PC-3 (cell line): ENCODE measurements at regions not wholly inside any gene's neighbourhood (a gene's known extent, or its start where the extent isn't known, plus 50 kb on each side); places are given as distances from the start of the nearest gene placed in this dataset.

Experiments used
- ATAC-seq: fragments of 200-7000 bp; cut with Tn5 transposase; 2 replicates; pipeline ENCODE4 v1.9.1; 2020; ENCODE audit warnings: mild to moderate bottlenecking, moderate library complexity
- BruUV-seq: library from RNA; stranded (reverse); fragments of 400-500 nt; replicated peaks from 2 replicates; lab custom pipeline; 2021; lab: Mats Ljungman, UMichigan
- CTCF ChIA-PET: fragments of 300-600 bp; sonication (Branson Sonifier 250); formaldehyde crosslinking; loops from one replicate; lab custom pipeline; 2022; ENCODE audit warnings: antibody characterized with exemption; lab: Charles Lee
- POLR2A ChIA-PET: fragments of 300-600 bp; sonication (Branson Sonifier 250); formaldehyde crosslinking; loops from one replicate; lab custom pipeline; 2022; ENCODE audit warnings: antibody characterized with exemption; ENCODE audit not compliant: unreplicated experiment; lab: Charles Lee
- DNase-seq: peaks from one replicate; pipeline ENCODE4 v3.0.0-alpha.2; 2015
- H2AFZ ChIP-seq: fragments of 300-600 bp; sonication (generic); 2 replicates; pipeline ENCODE4 v1.6.0; 2016; ENCODE audit warnings: antibody characterized with exemption, low read length
- H3F3A ChIP-seq: fragments of 300-600 bp; sonication (generic); one replicate; pipeline ENCODE4 v1.6.0; 2017; ENCODE audit warnings: antibody characterized with exemption, low read length, control low read depth, mild to moderate bottlenecking; ENCODE audit not compliant: unreplicated experiment
- H3K27ac ChIP-seq: fragments of 300-600 bp; sonication (generic); 2 replicates; pipeline ENCODE4 v1.5.1; 2016; ENCODE audit warnings: mild to moderate bottlenecking, low read length
- H3K27me3 ChIP-seq: fragments of 300-600 bp; sonication (generic); 2 replicates; pipeline ENCODE4 v1.6.1; 2016; ENCODE audit warnings: low read length, mixed read lengths
- H3K36me3 ChIP-seq: fragments of 300-600 bp; sonication (generic); 2 replicates; pipeline ENCODE4 v1.6.1; 2016; ENCODE audit warnings: low read depth, mixed run types, low read length, mixed read lengths
- H3K4me1 ChIP-seq: fragments of 300-600 bp; sonication (generic); 2 replicates; pipeline ENCODE4 v1.5.1; 2016; ENCODE audit warnings: low read length; ENCODE audit not compliant: insufficient read depth
- H3K4me2 ChIP-seq: fragments of 300-600 bp; sonication (generic); 2 replicates; pipeline ENCODE4 v1.6.0; 2016; ENCODE audit warnings: low read length
- H3K4me3 ChIP-seq: fragments of 300-600 bp; sonication (generic); 2 replicates; pipeline ENCODE4 v1.5.1; 2016; ENCODE audit warnings: mild to moderate bottlenecking, low read length, mixed read lengths
- H3K79me2 ChIP-seq: fragments of 300-600 bp; sonication (generic); 2 replicates; pipeline ENCODE4 v1.6.1; 2017; ENCODE audit warnings: low read length, mixed read lengths
- H3K9ac ChIP-seq: fragments of 300-600 bp; sonication (generic); 2 replicates; pipeline ENCODE4 v1.6.0; 2016; ENCODE audit warnings: mild to moderate bottlenecking, low read length
- H3K9me2 ChIP-seq: fragments of 300-600 bp; sonication (generic); replicated peaks from 2 replicates; pipeline ENCODE4 v1.6.1; 2016; ENCODE audit warnings: mixed run types, low read length, mixed read lengths
- H3K9me3 ChIP-seq: fragments of 300-600 bp; sonication (generic); 2 replicates; pipeline ENCODE4 v1.6.1; 2016; ENCODE audit warnings: low read length, mixed read lengths
- H4K20me1 ChIP-seq: fragments of 300-600 bp; sonication (generic); 2 replicates; pipeline ENCODE4 v1.6.1; 2016; ENCODE audit warnings: low read length, mixed read lengths
- EZH2 ChIP-seq: fragments of 300-600 bp; sonication (generic); IDR thresholded peaks from one replicate; pipeline ENCODE4 v1.6.1; 2017; ENCODE audit warnings: antibody characterized with exemption, mild to moderate bottlenecking, low read length; ENCODE audit not compliant: unreplicated experiment
- EZH2phosphoT487 ChIP-seq: fragments of 300-600 bp; sonication (generic); IDR thresholded peaks from 2 replicates; pipeline ENCODE4 v1.6.1; 2018; ENCODE audit warnings: mild to moderate bottlenecking, antibody characterized with exemption, low read length, borderline replicate concordance
- intact Hi-C: fragments of 100-400 bp; cut with micrococcal nuclease; formaldehyde crosslinking; loops from 2 replicates; pipeline ENCODE4 v1.9.0; 2023
- TF ChIP-seq, protein P1 (sequence below): fragments of 300-600 bp; sonication (generic); conservative IDR thresholded peaks from 2 replicates; pipeline ENCODE4 v1.5.1; 2017; ENCODE audit warnings: antibody characterized with exemption, low read depth, mild to moderate bottlenecking, low read length

DNA sequence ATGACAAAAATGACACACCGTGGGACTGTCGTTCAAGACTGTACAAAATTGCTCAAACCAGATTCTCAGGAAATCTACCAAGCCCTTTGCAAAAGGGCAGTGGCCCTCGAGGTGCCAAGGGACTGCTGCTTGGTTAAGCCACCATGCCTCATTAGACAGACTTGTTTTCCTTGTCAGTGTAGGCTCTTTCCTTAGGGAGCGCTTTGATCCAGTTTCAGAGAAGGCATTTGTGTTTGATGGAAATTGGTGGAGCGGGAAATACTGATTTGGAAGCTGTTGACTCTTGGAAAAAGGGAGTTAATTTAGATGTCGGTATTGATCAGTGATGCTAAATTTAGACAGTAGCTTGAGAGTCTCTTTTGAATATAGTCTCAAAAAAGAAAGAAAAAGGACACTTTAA is 304.3 kb upstream of the UMPS start:
- Histone ChIP-seq H3K27me3 (no peaks in the 10 kb centered on the region), H3F3A (peaks cover 10% of the 10 kb centered on the region), H3K4me3 (no peak overlapping the region), H3K79me2 (no peaks in the 10 kb centered on the region), H3K36me3 (no peaks in the 10 kb centered on the region), H3K9me3 (no peaks in the 10 kb centered on the region), H4K20me1 (no peaks in the 10 kb centered on the region), H3K4me2 (no peak overlapping the region), H2AFZ (no peak overlapping the region), H3K27ac (no peak overlapping the region), H3K4me1 (peaks cover 28% of the 10 kb centered on the region), H3K9ac (no peak overlapping the region), H3K9me2 (no peaks in the 10 kb centered on the region)
- BruUV-seq, result no TSS peak
- TF ChIP-seq EZH2, result no peak
- TF ChIP-seq, protein P1, sequence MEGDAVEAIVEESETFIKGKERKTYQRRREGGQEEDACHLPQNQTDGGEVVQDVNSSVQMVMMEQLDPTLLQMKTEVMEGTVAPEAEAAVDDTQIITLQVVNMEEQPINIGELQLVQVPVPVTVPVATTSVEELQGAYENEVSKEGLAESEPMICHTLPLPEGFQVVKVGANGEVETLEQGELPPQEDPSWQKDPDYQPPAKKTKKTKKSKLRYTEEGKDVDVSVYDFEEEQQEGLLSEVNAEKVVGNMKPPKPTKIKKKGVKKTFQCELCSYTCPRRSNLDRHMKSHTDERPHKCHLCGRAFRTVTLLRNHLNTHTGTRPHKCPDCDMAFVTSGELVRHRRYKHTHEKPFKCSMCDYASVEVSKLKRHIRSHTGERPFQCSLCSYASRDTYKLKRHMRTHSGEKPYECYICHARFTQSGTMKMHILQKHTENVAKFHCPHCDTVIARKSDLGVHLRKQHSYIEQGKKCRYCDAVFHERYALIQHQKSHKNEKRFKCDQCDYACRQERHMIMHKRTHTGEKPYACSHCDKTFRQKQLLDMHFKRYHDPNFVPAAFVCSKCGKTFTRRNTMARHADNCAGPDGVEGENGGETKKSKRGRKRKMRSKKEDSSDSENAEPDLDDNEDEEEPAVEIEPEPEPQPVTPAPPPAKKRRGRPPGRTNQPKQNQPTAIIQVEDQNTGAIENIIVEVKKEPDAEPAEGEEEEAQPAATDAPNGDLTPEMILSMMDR, result no peak
- no peak for TF ChIP-seq EZH2phosphoT487
- intact Hi-C loops, result no loop called here
- DNase-seq, result no peak
- no peak for ATAC-seq
- POLR2A ChIA-PET, result no interaction called here
- CTCF ChIA-PET, result no interaction called here

DNA sequence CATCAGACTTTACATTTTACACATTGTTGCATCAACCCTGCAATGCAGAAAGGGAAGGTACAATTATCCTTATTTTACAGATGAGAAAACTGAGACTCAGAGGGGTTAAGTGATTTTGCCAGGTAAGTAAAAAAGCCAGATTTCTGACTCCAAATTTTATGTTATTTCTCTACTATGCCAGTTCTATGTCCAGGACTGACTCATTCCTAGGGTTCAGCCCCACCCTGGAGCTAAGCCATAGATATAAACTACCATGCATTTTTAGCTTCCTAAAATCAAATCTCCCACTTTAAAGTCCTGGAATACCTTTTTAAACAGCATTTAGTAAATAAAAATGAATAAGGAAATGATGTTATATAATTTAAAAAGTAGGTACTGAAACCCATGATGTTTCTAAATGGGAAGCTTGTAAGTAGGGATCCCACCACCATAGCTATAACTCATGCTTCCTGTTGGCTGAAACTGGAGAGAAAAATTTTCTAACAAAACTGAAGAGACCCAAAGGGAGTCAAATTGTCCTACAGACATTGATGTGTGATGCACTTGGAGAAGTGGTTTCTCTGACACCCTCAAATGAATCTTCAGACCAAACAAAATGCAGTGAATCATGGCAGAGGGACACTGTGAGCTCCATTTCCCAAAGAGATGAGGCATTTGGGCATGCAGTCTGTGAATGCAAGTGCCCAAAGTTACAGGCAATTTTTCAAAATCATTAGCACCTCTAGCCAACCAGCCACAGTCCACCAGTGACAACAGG is 301.7 kb upstream of the UMPS start:
- peak; percentile 45 for DNase-seq
- peak; percentile 55 for ATAC-seq

More for the DNA sequence above, 301.7 kb upstream of the UMPS start:
- H3F3A ChIP-seq, result peaks cover 10% of the 10 kb centered on the region
- peaks cover 28% of the 10 kb centered on the region for H3K4me1 ChIP-seq
- no TSS peak for BruUV-seq
- H3K79me2 ChIP-seq, result no peaks in the 10 kb centered on the region
- peak overlapping the region; percentile 48 for H3K4me2 ChIP-seq
- no peaks in the 10 kb centered on the region for H3K27me3 ChIP-seq
- no peaks in the 10 kb centered on the region for H4K20me1 ChIP-seq
- peak overlapping the region; percentile 6; the same call in 1 of the 2 replicates for H3K4me3 ChIP-seq
- no peaks in the 10 kb centered on the region for H3K9me3 ChIP-seq
- H3K27ac ChIP-seq, result peak overlapping the region; percentile 50
- no peaks in the 10 kb centered on the region for H3K9me2 ChIP-seq
- TF ChIP-seq, protein P1, result no peak
- TF ChIP-seq EZH2 (no peak), EZH2phosphoT487 (no peak)
- no peak overlapping the region for H3K9ac ChIP-seq
- CTCF ChIA-PET, result interaction anchor here (0.5 to 0.9 kb wide), 4 partner anchors 11 to 425 kb away, joined by 3 read pairs; no protein-coding TSS in a partner anchor
- H3K36me3 ChIP-seq, result no peaks in the 10 kb centered on the region
- H2AFZ ChIP-seq, result no peak overlapping the region
- intact Hi-C loops, result loop anchor here (2.0 kb wide), 1 partner anchor 40 kb away; no protein-coding TSS in a partner anchor
- POLR2A ChIA-PET, result no interaction called here
